ENCODE measurements at regions not wholly inside any gene's neighbourhood (a gene's known extent, or its start where the extent isn't known, plus 50 kb on each side); places are given as distances from the start of the nearest gene placed in this dataset.

GRCh38 chr6:92716638-92717037 lies 702.7 kb downstream of the EPHA7 start:
- no peak for DNase-seq (ENCODE audit: low read depth)
- no peak for TF ChIP-seq CTCF (conservative IDR thresholded peaks at IDR 0.05; ENCODE audit: low read length)
- H3K4me3 ChIP-seq (ENCODE audit: low read length) = no peak overlapping the region

DNA sequence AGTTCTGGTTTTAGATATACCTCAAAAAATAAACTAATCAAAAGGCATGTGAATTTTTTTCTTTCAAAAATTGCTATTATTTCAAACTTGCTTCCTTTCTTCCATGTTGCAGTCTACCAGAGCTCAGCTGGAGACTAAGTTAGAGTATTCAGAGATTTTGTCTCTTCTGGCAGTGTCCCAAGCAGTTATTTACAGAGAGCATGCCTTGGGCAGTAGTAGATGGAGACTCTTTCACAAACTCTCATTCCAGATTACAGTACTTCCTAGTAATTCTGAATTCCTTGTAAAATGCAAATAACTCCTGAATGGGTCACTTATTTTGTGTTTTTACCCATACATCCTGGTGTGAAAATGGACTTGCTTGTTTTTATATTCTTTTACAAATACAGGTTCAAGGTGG lies 703.4 kb downstream of the EPHA7 start:
- DNase-seq (ENCODE audit: low read depth) = peak; percentile 51
- no peak for TF ChIP-seq CTCF (conservative IDR thresholded peaks at IDR 0.05; ENCODE audit: low read length)
- no peak overlapping the region for H3K4me3 ChIP-seq (ENCODE audit: low read length)

DNA sequence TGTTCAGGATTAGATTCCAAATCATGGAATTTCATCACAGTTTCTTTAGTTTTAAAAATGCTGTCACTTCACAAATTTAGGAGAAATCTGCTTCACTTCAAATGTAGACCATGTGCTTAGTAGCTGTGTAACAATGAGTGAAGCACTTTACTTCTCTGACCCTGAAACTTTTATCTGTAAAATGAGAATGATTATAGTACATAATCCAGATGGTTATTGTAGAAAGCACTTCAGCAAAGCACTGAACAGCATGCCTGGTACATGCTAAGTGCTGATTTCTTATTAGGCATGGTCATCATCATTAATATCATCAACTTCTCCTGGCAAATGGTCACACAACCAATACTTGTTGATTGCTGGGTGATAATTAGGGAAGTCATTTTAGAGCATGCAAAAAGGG lies 705.0 kb downstream of the EPHA7 start:
- no peak for TF ChIP-seq CTCF (conservative IDR thresholded peaks at IDR 0.05; ENCODE audit: low read length)
- no peak for DNase-seq (ENCODE audit: low read depth)
- H3K4me3 ChIP-seq (ENCODE audit: low read length) = no peak overlapping the region

GRCh38 chr6:92710048-92710447 lies 709.3 kb downstream of the EPHA7 start:
- H3K4me3 ChIP-seq (ENCODE audit: low read length) = no peak overlapping the region
- DNase-seq (ENCODE audit: low read depth) = no peak
- TF ChIP-seq CTCF (conservative IDR thresholded peaks at IDR 0.05; ENCODE audit: low read length) = no peak

- H3K4me3 ChIP-seq (ENCODE audit: low read length) = no peak overlapping the region
- TF ChIP-seq CTCF (conservative IDR thresholded peaks at IDR 0.05; ENCODE audit: low read length) = no peak
- no peak for DNase-seq (ENCODE audit: low read depth)
Measured at GRCh38 chr6:92708945-92709344, 710.4 kb downstream of the EPHA7 start.

DNA sequence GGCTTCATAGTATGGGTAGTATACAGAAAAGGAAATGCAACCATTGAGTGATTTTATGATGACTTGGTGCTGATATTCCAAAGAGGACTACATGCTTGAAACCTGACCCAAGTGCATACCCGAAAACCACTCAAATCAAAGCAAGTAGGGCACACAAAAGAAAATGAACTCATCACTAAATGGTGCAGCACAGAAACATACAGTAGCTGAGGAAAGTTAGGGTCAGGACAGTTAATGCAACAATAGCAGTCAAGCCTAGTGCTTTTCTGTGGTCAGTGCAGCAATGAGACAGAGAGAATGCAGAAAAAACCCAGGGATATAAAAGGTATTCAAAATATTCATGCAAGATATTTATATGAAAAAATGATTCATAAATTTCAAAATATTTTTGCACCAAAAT lies 711.1 kb downstream of the EPHA7 start:
- H3K4me3 ChIP-seq (ENCODE audit: low read length) = no peak overlapping the region
- TF ChIP-seq CTCF (conservative IDR thresholded peaks at IDR 0.05; ENCODE audit: low read length) = no peak

DNA sequence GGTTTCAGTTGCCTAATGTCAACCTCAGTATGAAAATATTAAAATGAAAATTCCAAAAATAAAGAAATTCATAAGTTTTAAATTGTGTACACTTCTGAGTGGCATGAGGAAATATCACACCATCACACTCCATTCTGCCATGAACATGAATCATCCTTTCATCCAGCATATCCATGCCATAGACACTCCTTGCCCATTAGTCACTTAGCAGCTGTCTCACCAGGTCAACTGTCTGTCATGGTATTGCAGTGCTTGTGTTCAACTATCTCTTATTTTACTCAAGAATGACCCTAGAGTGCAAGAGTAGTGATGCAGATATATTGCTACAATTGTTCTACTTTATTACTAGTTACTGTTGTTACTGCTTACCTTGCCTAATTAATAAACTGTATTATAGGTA lies 712.4 kb downstream of the EPHA7 start:
- no peak for DNase-seq (ENCODE audit: low read depth)
- no peak for TF ChIP-seq CTCF (conservative IDR thresholded peaks at IDR 0.05; ENCODE audit: low read length)
- H3K4me3 ChIP-seq (ENCODE audit: low read length) = no peak overlapping the region

More for the DNA sequence above, 711.1 kb downstream of the EPHA7 start:
- DNase-seq (ENCODE audit: low read depth) = no peak
